DND-41 (cell line): ENCODE measurements at regions not wholly inside any gene's neighbourhood (a gene's known extent, or its start where the extent isn't known, plus 50 kb on each side); places are given as distances from the start of the nearest gene placed in this dataset.

Source experiments
- ATAC-seq: fragments of 200-7000 bp; cut with Tn5 transposase; 3 replicates; pipeline ENCODE4 v1.9.1; 2021; ENCODE audit warnings: low read depth; ENCODE audit not compliant: insufficient read depth
- DNase-seq: peaks from one replicate; pipeline ENCODE4 v3.0.0-alpha.2; 2020
- H2AFZ ChIP-seq: 2 replicates; pipeline ENCODE4 v1.6.0; 2012; ENCODE audit warnings: low read depth, low read length
- H3K27ac ChIP-seq: 2 replicates; pipeline ENCODE4 v1.5.1; 2012; ENCODE audit warnings: low read length, inconsistent platforms
- H3K27me3 ChIP-seq: fragments of 200-600 bp; sonication (generic); 2 replicates; pipeline ENCODE4 v1.6.0; 2012; ENCODE audit warnings: low read length, mild to moderate bottlenecking, inconsistent platforms; ENCODE audit not compliant: insufficient read depth, poor library complexity
- H3K36me3 ChIP-seq: 2 replicates; pipeline ENCODE4 v1.5.1; 2012; ENCODE audit warnings: low read length, inconsistent platforms; ENCODE audit not compliant: insufficient read depth
- H3K4me1 ChIP-seq: 2 replicates; pipeline ENCODE4 v1.5.1; 2012; ENCODE audit warnings: mild to moderate bottlenecking, low read length; ENCODE audit not compliant: insufficient read depth
- H3K4me2 ChIP-seq: 2 replicates; pipeline ENCODE4 v1.6.0; 2012; ENCODE audit warnings: mild to moderate bottlenecking, moderate library complexity, low read length, inconsistent platforms; ENCODE audit not compliant: insufficient read depth
- H3K4me3 ChIP-seq, 2 experiments: fragments of 200-600 bp in 1 of 2; shearing (Covaris generic) in 1 of 2; 2 replicates each; pipeline ENCODE4 v1.5.1; 2012 to 2016; ENCODE audit warnings: inconsistent platforms in 2 of 2, low read length in 2 of 2, mild to moderate bottlenecking in 2 of 2, low read depth in 1 of 2, moderate library complexity in 1 of 2
- H3K79me2 ChIP-seq: 2 replicates; pipeline ENCODE4 v1.6.0; 2012; ENCODE audit warnings: low read length, inconsistent platforms; ENCODE audit not compliant: insufficient read depth
- H3K9ac ChIP-seq: 2 replicates; pipeline ENCODE4 v1.6.0; 2012; ENCODE audit warnings: low read depth, mild to moderate bottlenecking, inconsistent platforms, low read length, moderate library complexity
- H3K9me3 ChIP-seq: 2 replicates; pipeline ENCODE4 v1.5.1; 2012; ENCODE audit warnings: low read length, moderate library complexity, mild to moderate bottlenecking, inconsistent platforms; ENCODE audit not compliant: insufficient read depth, severe bottlenecking
- H4K20me1 ChIP-seq: 2 replicates; pipeline ENCODE4 v1.6.0; 2012; ENCODE audit warnings: low read length; ENCODE audit not compliant: insufficient read depth
- EZH2 ChIP-seq: IDR thresholded peaks from 3 replicates; pipeline ENCODE4 v1.6.1; 2012; ENCODE audit warnings: borderline replicate concordance, low read depth, mild to moderate bottlenecking, moderate library complexity, low read length, inconsistent platforms; ENCODE audit not compliant: severe bottlenecking
- TF ChIP-seq, protein P1 (sequence below): IDR thresholded peaks from 2 replicates; pipeline ENCODE4 v1.5.1; 2012; ENCODE audit warnings: borderline replicate concordance, low read length, moderate library complexity, mild to moderate bottlenecking; ENCODE audit not compliant: poor library complexity, severe bottlenecking; ENCODE audit errors: extremely low read depth

DNA sequence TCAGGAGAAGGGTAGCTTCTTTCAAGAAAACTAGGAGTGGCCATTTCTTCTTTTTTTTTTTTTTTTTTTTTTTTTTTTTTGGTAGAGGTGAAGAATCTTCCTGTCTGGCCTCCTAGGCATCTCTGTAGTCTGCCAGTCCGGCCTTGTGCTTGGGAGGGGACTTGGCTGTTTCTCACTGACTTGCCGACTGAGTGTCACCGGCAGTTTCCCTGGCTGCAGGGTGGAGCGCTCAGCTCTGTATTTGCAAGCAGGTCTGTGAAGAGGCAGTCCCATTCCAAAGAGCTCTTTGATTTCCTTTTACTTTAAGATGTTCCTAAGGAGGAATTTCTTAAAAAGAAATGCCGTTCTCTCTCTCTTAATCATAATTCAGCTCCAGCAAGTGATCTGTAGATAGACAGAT, 212.6 kb downstream of the ADRA2A start:
- no peaks in the 10 kb centered on the region for H4K20me1 ChIP-seq
- no peaks in the 10 kb centered on the region for H3K9me3 ChIP-seq
- H3K27ac ChIP-seq = no peak overlapping the region
- H3K27me3 ChIP-seq = no peaks in the 10 kb centered on the region
- H3K4me1 ChIP-seq = no peaks in the 10 kb centered on the region
- ATAC-seq = no peak
- no peak overlapping the region for H3K9ac ChIP-seq
- H3K4me3 ChIP-seq = no peak overlapping the region
- no peak overlapping the region for H3K4me2 ChIP-seq
- H2AFZ ChIP-seq = no peak overlapping the region
- no peak for TF ChIP-seq EZH2
- TF ChIP-seq, protein P1, sequence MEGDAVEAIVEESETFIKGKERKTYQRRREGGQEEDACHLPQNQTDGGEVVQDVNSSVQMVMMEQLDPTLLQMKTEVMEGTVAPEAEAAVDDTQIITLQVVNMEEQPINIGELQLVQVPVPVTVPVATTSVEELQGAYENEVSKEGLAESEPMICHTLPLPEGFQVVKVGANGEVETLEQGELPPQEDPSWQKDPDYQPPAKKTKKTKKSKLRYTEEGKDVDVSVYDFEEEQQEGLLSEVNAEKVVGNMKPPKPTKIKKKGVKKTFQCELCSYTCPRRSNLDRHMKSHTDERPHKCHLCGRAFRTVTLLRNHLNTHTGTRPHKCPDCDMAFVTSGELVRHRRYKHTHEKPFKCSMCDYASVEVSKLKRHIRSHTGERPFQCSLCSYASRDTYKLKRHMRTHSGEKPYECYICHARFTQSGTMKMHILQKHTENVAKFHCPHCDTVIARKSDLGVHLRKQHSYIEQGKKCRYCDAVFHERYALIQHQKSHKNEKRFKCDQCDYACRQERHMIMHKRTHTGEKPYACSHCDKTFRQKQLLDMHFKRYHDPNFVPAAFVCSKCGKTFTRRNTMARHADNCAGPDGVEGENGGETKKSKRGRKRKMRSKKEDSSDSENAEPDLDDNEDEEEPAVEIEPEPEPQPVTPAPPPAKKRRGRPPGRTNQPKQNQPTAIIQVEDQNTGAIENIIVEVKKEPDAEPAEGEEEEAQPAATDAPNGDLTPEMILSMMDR = no peak
- no peaks in the 10 kb centered on the region for H3K36me3 ChIP-seq
- no peaks in the 10 kb centered on the region for H3K79me2 ChIP-seq
- DNase-seq = no peak

DNA sequence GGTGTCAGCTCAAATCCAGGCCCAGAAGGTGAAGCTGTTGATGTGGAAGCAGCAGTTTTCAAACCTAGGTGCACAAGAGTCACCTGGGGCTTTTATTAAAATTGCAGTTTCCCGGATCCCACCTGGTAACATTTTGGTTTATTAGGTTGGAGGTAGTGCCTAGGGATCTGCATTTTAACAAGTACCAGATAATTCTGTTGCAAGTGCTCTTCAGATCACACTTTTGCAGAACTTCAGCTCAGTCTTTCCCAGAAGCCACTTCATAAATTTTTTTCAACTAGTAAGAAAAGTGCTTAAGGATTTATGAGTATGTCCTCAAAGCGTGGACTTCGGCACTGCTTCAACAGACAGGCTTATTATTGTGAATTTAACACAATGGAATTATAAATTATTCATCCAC, 213.8 kb downstream of the ADRA2A start:
- Histone ChIP-seq H3K27me3 (no peaks in the 10 kb centered on the region), H3K4me3 (no peak overlapping the region), H3K9ac (no peak overlapping the region), H3K9me3 (no peaks in the 10 kb centered on the region), H3K27ac (no peak overlapping the region), H2AFZ (no peak overlapping the region), H3K4me2 (no peak overlapping the region), H3K79me2 (no peaks in the 10 kb centered on the region), H3K36me3 (no peaks in the 10 kb centered on the region), H3K4me1 (no peaks in the 10 kb centered on the region), H4K20me1 (no peaks in the 10 kb centered on the region)
- no peak for DNase-seq
- no peak for ATAC-seq
- TF ChIP-seq, protein P1 = no peak
- TF ChIP-seq EZH2 = no peak

DNA sequence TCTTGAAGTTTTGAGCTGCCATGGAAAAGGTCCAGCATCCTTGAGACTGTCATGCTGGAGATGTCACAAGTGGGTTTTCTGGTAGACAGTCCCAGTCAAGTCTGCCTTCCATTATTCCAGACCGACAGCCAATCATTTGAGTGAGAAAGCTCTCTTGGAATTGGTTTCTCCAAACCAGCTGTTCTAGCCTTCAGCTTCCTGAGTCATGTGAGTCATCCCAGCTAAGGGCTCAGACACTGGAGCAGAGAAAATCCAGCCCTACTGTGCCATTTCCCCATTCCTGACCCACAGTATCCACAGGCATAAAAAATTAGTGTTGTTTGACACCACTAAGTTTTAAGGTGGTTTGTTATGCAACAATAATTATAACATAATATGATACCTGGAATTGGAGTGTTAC, 219.0 kb downstream of the ADRA2A start:
- Histone ChIP-seq H3K27me3 (no peaks in the 10 kb centered on the region), H3K4me2 (no peak overlapping the region), H4K20me1 (no peaks in the 10 kb centered on the region), H3K79me2 (no peaks in the 10 kb centered on the region), H3K9me3 (no peaks in the 10 kb centered on the region), H3K36me3 (no peaks in the 10 kb centered on the region), H3K4me1 (no peaks in the 10 kb centered on the region), H3K4me3 (no peak overlapping the region), H3K27ac (no peak overlapping the region), H2AFZ (no peak overlapping the region), H3K9ac (no peak overlapping the region)
- ATAC-seq (no peak), DNase-seq (no peak)
- TF ChIP-seq EZH2 = no peak
- TF ChIP-seq, protein P1 = no peak

DNA sequence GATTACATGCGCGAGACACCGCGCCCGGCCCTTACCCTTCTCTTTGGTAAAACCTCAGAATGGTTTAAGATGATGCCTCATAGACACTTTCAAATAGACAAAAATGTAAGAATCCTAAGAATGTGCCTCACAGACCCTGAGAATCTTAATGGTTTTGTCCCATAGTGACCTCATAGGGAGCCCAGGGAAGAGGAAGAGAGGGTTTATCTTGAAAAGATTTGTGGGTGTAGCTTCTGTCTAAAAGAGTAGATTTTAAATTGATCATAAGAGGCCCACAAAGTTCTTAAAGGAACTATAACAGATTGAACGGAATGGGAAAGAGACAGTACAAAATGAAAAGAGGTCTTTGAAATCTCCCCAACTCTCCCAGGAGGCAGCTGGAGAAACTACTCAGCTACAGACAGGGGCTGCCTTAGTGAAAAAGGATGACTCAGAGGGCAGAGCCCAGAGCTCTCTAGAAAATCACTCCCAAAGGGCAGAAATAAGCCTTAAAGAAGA, 220.6 kb downstream of the ADRA2A start:
- no peaks in the 10 kb centered on the region for H3K36me3 ChIP-seq
- H3K9ac ChIP-seq = no peak overlapping the region
- no peaks in the 10 kb centered on the region for H3K79me2 ChIP-seq
- H3K4me2 ChIP-seq = no peak overlapping the region
- no peak overlapping the region for H3K4me3 ChIP-seq
- DNase-seq (no peak), ATAC-seq (no peak)
- H4K20me1 ChIP-seq = no peaks in the 10 kb centered on the region
- no peaks in the 10 kb centered on the region for H3K9me3 ChIP-seq
- no peak overlapping the region for H2AFZ ChIP-seq
- H3K4me1 ChIP-seq = no peaks in the 10 kb centered on the region
- H3K27ac ChIP-seq = no peak overlapping the region
- TF ChIP-seq, protein P1 = no peak
- no peak for TF ChIP-seq EZH2
- H3K27me3 ChIP-seq = no peaks in the 10 kb centered on the region
